Right atrium auricular region (tissue), 2 donors: ENCODE measurements at regions not wholly inside any gene's neighbourhood (a gene's known extent, or its start where the extent isn't known, plus 50 kb on each side); places are given as distances from the start of the nearest gene placed in this dataset.

Experiments used
- DNase-seq: peaks from one replicate; pipeline ENCODE4 v3.0.0-alpha.2; 2019; ENCODE audit warnings: low spot score
- H3K27ac ChIP-seq, 2 donors: fragments of 200-600 bp; sonication (generic); 1 replicate in 1 of 2; 2 replicates in 1 of 2; pipeline ENCODE4 v1.5.1; 2016 to 2019
- H3K27me3 ChIP-seq, 2 donors: fragments of 200-600 bp; sonication (generic); one replicate each; pipeline versions ENCODE4 v1.5.1 to v1.6.0; 2017 to 2019
- H3K36me3 ChIP-seq: fragments of 200-600 bp; sonication (generic); one replicate; pipeline ENCODE4 v1.5.1; 2016
- H3K4me1 ChIP-seq, 2 donors: fragments of 200-600 bp; sonication (generic); one replicate each; pipeline versions ENCODE4 v1.5.1 to v1.6.0; 2017 to 2019
- H3K4me3 ChIP-seq, 2 donors: fragments of 200-600 bp; sonication (generic); 1 replicate in 1 of 2; 2 replicates in 1 of 2; pipeline ENCODE4 v1.5.1; 2017 to 2019; ENCODE audit warnings: mild to moderate bottlenecking in 1 of 2, moderate library complexity in 1 of 2
- H3K9me3 ChIP-seq, 2 donors: fragments of 200-600 bp; sonication (generic); one replicate each; pipeline ENCODE4 v1.5.1; 2019
- CTCF ChIP-seq, 2 donors: fragments of 200-600 bp; sonication (generic); IDR thresholded peaks; one replicate each; pipeline ENCODE4 v1.5.1; 2019; ENCODE audit warnings: antibody characterized with exemption in 2 of 2

GRCh38 chr2:111629983-111630382 is 254.0 kb downstream of the ANAPC1 start:
- no peak for DNase-seq
- no peaks in the 10 kb centered on the region for H3K27me3 ChIP-seq
- H3K4me3 ChIP-seq: no peak overlapping the region
- peaks cover 0 to 38% of the 10 kb centered on the region in 2 donors for H3K9me3 ChIP-seq
- no peak for TF ChIP-seq CTCF (IDR thresholded peaks at IDR 0.05)
- no peaks in the 10 kb centered on the region for H3K36me3 ChIP-seq
- no peaks in the 10 kb centered on the region for H3K4me1 ChIP-seq
- H3K27ac ChIP-seq: no peak overlapping the region

GRCh38 chr2:111632661-111633060 is 251.3 kb downstream of the ANAPC1 start:
- H3K27me3 ChIP-seq: no peaks in the 10 kb centered on the region
- peaks cover 0 to 30% of the 10 kb centered on the region in 2 donors for H3K9me3 ChIP-seq
- no peaks in the 10 kb centered on the region for H3K4me1 ChIP-seq
- H3K27ac ChIP-seq: no peak overlapping the region
- no peaks in the 10 kb centered on the region for H3K36me3 ChIP-seq
- H3K4me3 ChIP-seq: no peak overlapping the region
- no peak for TF ChIP-seq CTCF (IDR thresholded peaks at IDR 0.05)
- no peak for DNase-seq

GRCh38 chr2:111633189-111633588 is 250.8 kb downstream of the ANAPC1 start:
- no peaks in the 10 kb centered on the region for H3K27me3 ChIP-seq
- H3K27ac ChIP-seq: no peak overlapping the region
- H3K4me3 ChIP-seq: no peak overlapping the region
- no peaks in the 10 kb centered on the region for H3K4me1 ChIP-seq
- no peaks in the 10 kb centered on the region for H3K36me3 ChIP-seq
- TF ChIP-seq CTCF (IDR thresholded peaks at IDR 0.05): no peak
- peaks cover 0 to 25% of the 10 kb centered on the region in 2 donors for H3K9me3 ChIP-seq
- no peak for DNase-seq

- Histone ChIP-seq H3K27ac (no peak overlapping the region), H3K4me1 (no peaks in the 10 kb centered on the region), H3K36me3 (no peaks in the 10 kb centered on the region), H3K27me3 (no peaks in the 10 kb centered on the region), H3K9me3 (peaks cover 0 to 20% of the 10 kb centered on the region in 2 donors), H3K4me3 (no peak overlapping the region)
- no peak for DNase-seq
- TF ChIP-seq CTCF (IDR thresholded peaks at IDR 0.05): no peak
Observed at GRCh38 chr2:111633643-111634042, 250.3 kb downstream of the ANAPC1 start.

GRCh38 chr2:111634050-111634794 is 249.8 kb downstream of the ANAPC1 start:
- Histone ChIP-seq H3K27me3 (no peaks in the 10 kb centered on the region), H3K27ac (no peak overlapping the region), H3K4me3 (no peak overlapping the region), H3K4me1 (no peaks in the 10 kb centered on the region), H3K36me3 (no peaks in the 10 kb centered on the region), H3K9me3 (peaks cover 0 to 16% of the 10 kb centered on the region in 2 donors)
- TF ChIP-seq CTCF (IDR thresholded peaks at IDR 0.05): no peak
- no peak for DNase-seq
